H1 (cell line): ENCODE measurements at regions not wholly inside any gene's neighbourhood (a gene's known extent, or its start where the extent isn't known, plus 50 kb on each side); places are given as distances from the start of the nearest gene placed in this dataset.

ENCODE experiments used
- CTCF ChIA-PET: fragments of 300-600 bp; sonication (Branson Sonifier 250); formaldehyde crosslinking; loops from one replicate; lab custom pipeline; 2021; ENCODE audit not compliant: partially characterized antibody; lab: Charles Lee
- POLR2A ChIA-PET: fragments of 300-600 bp; sonication (Branson Sonifier 250); formaldehyde crosslinking; loops from one replicate; lab custom pipeline; 2021; ENCODE audit warnings: inconsistent platforms; ENCODE audit not compliant: partially characterized antibody; lab: Charles Lee
- DNase-seq, 2 experiments: peaks; one replicate each; pipeline versions ENCODE4 v3.0.0 to v3.0.0-alpha.2; 2010 to 2022; ENCODE audit warnings: low spot score in 2 of 2, low read depth in 1 of 2, mixed read lengths in 1 of 2
- FAIRE-seq: peaks from 2 replicates; lab custom pipeline; 2011; peaks lifted over from hg19 to GRCh38; lab: Jason Lieb, UNC
- H2AFZ ChIP-seq: 2 replicates; pipeline ENCODE4 v1.8.1; 2012; ENCODE audit warnings: low read length, inconsistent platforms
- H2AK5ac ChIP-seq: 2 replicates; pipeline ENCODE4 v1.6.1; 2013; ENCODE audit warnings: low read depth, low read length
- H2BK120ac ChIP-seq: replicated peaks from 2 replicates; pipeline ENCODE3; 2013; ENCODE audit warnings: low read depth, low read length, inconsistent platforms
- H2BK12ac ChIP-seq: 2 replicates; pipeline ENCODE4 v1.6.1; 2013; ENCODE audit warnings: low read depth, low read length
- H2BK15ac ChIP-seq: 2 replicates; pipeline ENCODE4 v1.6.1; 2013; ENCODE audit warnings: low read length
- H2BK20ac ChIP-seq: 2 replicates; pipeline ENCODE4 v1.6.1; 2013; ENCODE audit warnings: low read length
- H2BK5ac ChIP-seq: 2 replicates; pipeline ENCODE4 v1.6.1; 2013; ENCODE audit warnings: low read depth, low read length
- H3K14ac ChIP-seq: 2 replicates; pipeline ENCODE4 v1.6.1; 2013; ENCODE audit warnings: inconsistent platforms; ENCODE audit not compliant: insufficient read length
- H3K18ac ChIP-seq: 2 replicates; pipeline ENCODE4 v1.6.1; 2013; ENCODE audit warnings: low read length; ENCODE audit errors: extremely low read depth
- H3K23ac ChIP-seq: 2 replicates; pipeline ENCODE4 v1.6.1; 2013; ENCODE audit warnings: inconsistent platforms; ENCODE audit not compliant: insufficient read length
- H3K23me2 ChIP-seq: 2 replicates; pipeline ENCODE4 v1.6.1; 2013; ENCODE audit warnings: low read depth, low read length
- H3K27ac ChIP-seq: 2 replicates; pipeline ENCODE4 v1.6.1; 2011; ENCODE audit warnings: low read depth, low read length, inconsistent platforms
- H3K27me3 ChIP-seq, 4 experiments: replicated peaks in 1 of 4; 1 replicate in 1 of 4; 2 replicates in 3 of 4; pipeline versions ENCODE4 v1.6.1 to v1.8.1; 2011 to 2013; ENCODE audit warnings: low read length in 3 of 4, mild to moderate bottlenecking in 3 of 4, inconsistent platforms in 2 of 4, mixed read lengths in 2 of 4, moderate library complexity in 1 of 4; ENCODE audit not compliant: control insufficient read depth in 3 of 4, insufficient read depth in 3 of 4; ENCODE audit errors: extremely low read depth in 1 of 4
- H3K36me3 ChIP-seq, 4 experiments: 2 replicates each; pipeline versions ENCODE4 v1.6.1 to v1.8.1; 2011 to 2013; ENCODE audit warnings: mild to moderate bottlenecking in 4 of 4, low read length in 3 of 4, moderate library complexity in 2 of 4, control low read depth in 1 of 4, inconsistent platforms in 1 of 4; ENCODE audit not compliant: insufficient read depth in 4 of 4, control insufficient read depth in 2 of 4
- H3K4ac ChIP-seq: replicated peaks from 2 replicates; pipeline ENCODE3; 2013; ENCODE audit warnings: low read length, low read depth, mixed read lengths, inconsistent platforms; ENCODE audit not compliant: insufficient read length
- H3K4me1 ChIP-seq, 4 experiments: replicated peaks in 1 of 4; 1 replicate in 1 of 4; 2 replicates in 3 of 4; pipeline versions ENCODE4 v1.6.1 to v1.8.1; 2011 to 2013; ENCODE audit warnings: low read length in 3 of 4, inconsistent platforms in 2 of 4, mixed read lengths in 1 of 4; ENCODE audit not compliant: insufficient read depth in 4 of 4, control insufficient read depth in 3 of 4
- H3K4me2 ChIP-seq, 2 experiments: 2 replicates each; pipeline versions ENCODE4 v1.6.1 to v1.8.1; 2011 to 2013; ENCODE audit warnings: low read depth in 2 of 2, low read length in 2 of 2, control low read depth in 1 of 2, inconsistent platforms in 1 of 2, mild to moderate bottlenecking in 1 of 2; ENCODE audit not compliant: insufficient read depth in 1 of 2
- H3K4me3 ChIP-seq, 4 experiments: fragments of 200-600, 300-600 bp in 1 of 4; sonication (generic), shearing (Covaris generic), sonication (Bioruptor Twin) in 1 of 4; 2 replicates each; pipeline versions ENCODE4 v1.5.1 to v1.8.1; 2011 to 2016; ENCODE audit warnings: low read length in 4 of 4, low read depth in 3 of 4, control low read depth in 2 of 4, inconsistent platforms in 2 of 4, mild to moderate bottlenecking in 2 of 4, mixed read lengths in 1 of 4, moderate library complexity in 1 of 4; ENCODE audit not compliant: insufficient read depth in 2 of 4; ENCODE audit errors: extremely low read depth in 1 of 4
- H3K56ac ChIP-seq: replicated peaks from 2 replicates; pipeline ENCODE3; 2013; ENCODE audit warnings: low read depth, mild to moderate bottlenecking, mixed read lengths, low read length, inconsistent platforms; ENCODE audit not compliant: insufficient read length
- H3K79me1 ChIP-seq: 2 replicates; pipeline ENCODE4 v1.6.1; 2013; ENCODE audit warnings: low read depth, low read length, control low read depth
- H3K79me2 ChIP-seq, 2 experiments: 2 replicates each; pipeline versions ENCODE4 v1.6.1 to v1.8.1; 2012 to 2013; ENCODE audit warnings: low read length in 2 of 2, mild to moderate bottlenecking in 2 of 2, inconsistent platforms in 1 of 2; ENCODE audit not compliant: insufficient read depth in 2 of 2, control insufficient read depth in 1 of 2
- H3K9ac ChIP-seq, 4 experiments: replicated peaks in 1 of 4; 1 replicate in 1 of 4; 2 replicates in 3 of 4; pipeline versions ENCODE4 v1.6.1 to v1.8.1; 2011 to 2013; ENCODE audit warnings: low read depth in 3 of 4, low read length in 3 of 4, control low read depth in 2 of 4, mild to moderate bottlenecking in 2 of 4, moderate library complexity in 2 of 4, inconsistent platforms in 1 of 4; ENCODE audit errors: extremely low read depth in 1 of 4
- H3K9me3 ChIP-seq, 2 experiments: 2 replicates each; pipeline versions ENCODE4 v1.6.1 to v1.8.1; 2012 to 2013; ENCODE audit warnings: mild to moderate bottlenecking in 2 of 2, moderate library complexity in 2 of 2, control low read depth in 1 of 2, inconsistent platforms in 1 of 2, low read depth in 1 of 2, low read length in 1 of 2, mixed read lengths in 1 of 2; ENCODE audit not compliant: insufficient read depth in 2 of 2
- H4K20me1 ChIP-seq, 2 experiments: replicated peaks in 1 of 2; 2 replicates each; pipeline versions ENCODE3 to v1.8.1; 2011 to 2013; ENCODE audit warnings: inconsistent platforms in 2 of 2, low read length in 2 of 2, mild to moderate bottlenecking in 1 of 2; ENCODE audit not compliant: insufficient read depth in 2 of 2, control insufficient read depth in 1 of 2
- H4K5ac ChIP-seq: 2 replicates; pipeline ENCODE4 v1.6.1; 2013; ENCODE audit warnings: low read length, low read depth, mixed read lengths, inconsistent platforms; ENCODE audit not compliant: insufficient read length
- H4K8ac ChIP-seq: 2 replicates; pipeline ENCODE4 v1.8.0; 2013; ENCODE audit warnings: mild to moderate bottlenecking, moderate library complexity, low read length, inconsistent platforms; ENCODE audit not compliant: insufficient read depth; ENCODE audit errors: extremely low read depth
- H4K91ac ChIP-seq: replicated peaks from 2 replicates; pipeline ENCODE3; 2013; ENCODE audit warnings: low read length, mixed read lengths, inconsistent platforms; ENCODE audit not compliant: insufficient read length
- ATF2 ChIP-seq: IDR thresholded peaks from 2 replicates; pipeline ENCODE4 v1.6.1; 2012; ENCODE audit warnings: low read length, inconsistent platforms
- ATF3 ChIP-seq: IDR thresholded peaks from 2 replicates; pipeline ENCODE4 v1.6.1; 2011; ENCODE audit warnings: low read depth, mild to moderate bottlenecking, low read length; ENCODE audit not compliant: insufficient read depth
- CTBP2 ChIP-seq: IDR thresholded peaks from 2 replicates; pipeline ENCODE4 v1.7.0; 2011; ENCODE audit warnings: borderline replicate concordance, mild to moderate bottlenecking, moderate library complexity, mixed read lengths, low read length; ENCODE audit not compliant: insufficient read depth, insufficient read length
- GTF2F1 ChIP-seq: IDR thresholded peaks from 2 replicates; pipeline ENCODE4 v1.6.1; 2012; ENCODE audit warnings: low read depth, low read length, improper control_type of control experiment, borderline replicate concordance
- JUN ChIP-seq: IDR thresholded peaks from 2 replicates; pipeline ENCODE4 v1.6.1; 2011; ENCODE audit warnings: low read depth, mild to moderate bottlenecking, improper control_type of control experiment, low read length
- KDM5A ChIP-seq: fragments of 200-600 bp; IDR thresholded peaks from 2 replicates; pipeline ENCODE4 v1.7.1; 2012; ENCODE audit warnings: mild to moderate bottlenecking, low read length, inconsistent platforms, mixed read lengths
- MAX ChIP-seq: IDR thresholded peaks from 2 replicates; pipeline ENCODE4 v1.6.1; 2012; ENCODE audit warnings: inconsistent platforms
- NRF1 ChIP-seq: IDR thresholded peaks from 2 replicates; pipeline ENCODE4 v1.6.1; 2011; ENCODE audit warnings: mild to moderate bottlenecking, low read depth, low read length, improper control_type of control experiment
- RFX5 ChIP-seq: IDR thresholded peaks from 2 replicates; pipeline ENCODE4 v1.6.1; 2011; ENCODE audit warnings: low read depth, low read length, improper control_type of control experiment, borderline replicate concordance
- SAP30 ChIP-seq: fragments of 300-600 bp; sonication (generic); IDR thresholded peaks from 2 replicates; pipeline ENCODE4 v1.7.1; 2012; ENCODE audit warnings: low read length, moderate library complexity, mild to moderate bottlenecking, inconsistent platforms; ENCODE audit not compliant: insufficient read depth, insufficient replicate concordance
- SP2 ChIP-seq: IDR thresholded peaks from 2 replicates; pipeline ENCODE4 v1.6.1; 2012; ENCODE audit warnings: mild to moderate bottlenecking, low read length, inconsistent platforms
- WGBS, 2 experiments: shearing (Covaris generic) in 1 of 2; methylation state at CpG; one replicate each; pipeline versions ENCODE4 v1.1.6 to v1.1.7; 2013 to 2015; ENCODE audit warnings: low lambda C conversion rate in 2 of 2, mixed read lengths in 2 of 2, inconsistent platforms in 1 of 2, low coverage in 1 of 2, missing lambda C conversion rate in 1 of 2; ENCODE audit not compliant: insufficient replicate concordance in 2 of 2, insufficient coverage in 1 of 2, insufficient read length in 1 of 2; ENCODE audit errors: extremely low coverage in 1 of 2, missing lambda C conversion rate in 1 of 2; 5-methylcytosine and 5-hydroxymethylcytosine counted together

GRCh38 chr11:15830741-15831428 lies 525.5 kb downstream of the SOX6 start:
- CTCF ChIA-PET: interaction anchor here (0.7 to 2.8 kb wide), 12 partner anchors 9 to 575 kb away, joined by 3 to 13 read pairs (median 4); no protein-coding TSS in a partner anchor
- WGBS, 2 experiments: 87% methylated on average over 9 of the region's 9 CpGs; no CpG with 5 or more reads in 1 of the 2 experiments
- no peak overlapping the region for H2BK15ac ChIP-seq
- no peak overlapping the region for H2AK5ac ChIP-seq
- H3K9ac ChIP-seq: no peak overlapping the region
- no peaks in the 10 kb centered on the region for H3K9me3 ChIP-seq
- no peaks in the 10 kb centered on the region for H3K4me1 ChIP-seq
- no peak overlapping the region for H3K18ac ChIP-seq
- H3K36me3 ChIP-seq: no peaks in the 10 kb centered on the region
- no peak overlapping the region for H3K23ac ChIP-seq
- H2BK120ac ChIP-seq: no peak overlapping the region
- no peak overlapping the region for H4K5ac ChIP-seq
- FAIRE-seq: no peak
- no peaks in the 10 kb centered on the region for H4K20me1 ChIP-seq
- POLR2A ChIA-PET: no interaction called here
- H3K56ac ChIP-seq: no peak overlapping the region
- H3K4me2 ChIP-seq: no peak overlapping the region
- no peak overlapping the region for H2BK20ac ChIP-seq
- DNase-seq: no peak
- H4K91ac ChIP-seq: no peak overlapping the region
- no peak overlapping the region for H3K4me3 ChIP-seq
- no peak overlapping the region for H2AFZ ChIP-seq
- no peaks in the 10 kb centered on the region for H3K27me3 ChIP-seq
- no peaks in the 10 kb centered on the region for H3K79me2 ChIP-seq
- H3K79me1 ChIP-seq: no peaks in the 10 kb centered on the region
- H4K8ac ChIP-seq: no peak overlapping the region
- H3K23me2 ChIP-seq: no peaks in the 10 kb centered on the region
- no peak overlapping the region for H3K27ac ChIP-seq
- no peak overlapping the region for H2BK5ac ChIP-seq
- H3K4ac ChIP-seq: no peak overlapping the region
- no peak overlapping the region for H3K14ac ChIP-seq
- no peak overlapping the region for H2BK12ac ChIP-seq
- TF ChIP-seq JUN: no peak
- TF ChIP-seq ATF2: no peak
- no peak for TF ChIP-seq MAX
- no peak for TF ChIP-seq SP2
- no peak for TF ChIP-seq ATF3
- TF ChIP-seq KDM5A: no peak
- no peak for TF ChIP-seq NRF1
- TF ChIP-seq GTF2F1: no peak
- TF ChIP-seq CTBP2: no peak
- TF ChIP-seq RFX5: no peak
- no peak for TF ChIP-seq SAP30
